GM12872 (cell line): ENCODE measurements at regions not wholly inside any gene's neighbourhood (a gene's known extent, or its start where the extent isn't known, plus 50 kb on each side); places are given as distances from the start of the nearest gene placed in this dataset.
A peak's percentile ranks its signal among the peaks of the same experiment; 100 is the strongest.

Experiments
- TF ChIP-seq, protein P1 (sequence below): IDR thresholded peaks from 3 replicates; pipeline ENCODE4 v1.5.1; 2011; ENCODE audit warnings: low read depth, mild to moderate bottlenecking, low read length, moderate library complexity; ENCODE audit not compliant: insufficient read depth

DNA sequence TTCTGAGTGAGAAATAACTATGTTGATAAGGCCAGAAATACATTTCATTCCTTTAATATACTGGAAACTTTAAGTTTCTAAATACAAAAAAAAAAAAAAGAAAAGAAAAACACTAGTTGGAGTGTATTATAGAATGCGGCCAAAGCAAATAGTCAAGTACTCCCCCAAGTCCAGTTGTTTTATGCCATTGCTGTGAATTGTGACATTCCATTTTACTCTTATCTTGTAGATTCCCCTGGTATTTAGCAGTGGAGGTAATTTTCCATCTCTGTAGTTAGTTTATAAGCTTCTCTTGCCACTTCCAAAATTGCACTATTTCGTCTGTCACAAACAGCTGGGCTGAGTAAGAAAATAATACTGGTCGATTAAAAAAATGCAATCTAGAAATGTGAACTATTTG lies 426.0 kb downstream of the PCDH18 start:
- TF ChIP-seq, protein P1, sequence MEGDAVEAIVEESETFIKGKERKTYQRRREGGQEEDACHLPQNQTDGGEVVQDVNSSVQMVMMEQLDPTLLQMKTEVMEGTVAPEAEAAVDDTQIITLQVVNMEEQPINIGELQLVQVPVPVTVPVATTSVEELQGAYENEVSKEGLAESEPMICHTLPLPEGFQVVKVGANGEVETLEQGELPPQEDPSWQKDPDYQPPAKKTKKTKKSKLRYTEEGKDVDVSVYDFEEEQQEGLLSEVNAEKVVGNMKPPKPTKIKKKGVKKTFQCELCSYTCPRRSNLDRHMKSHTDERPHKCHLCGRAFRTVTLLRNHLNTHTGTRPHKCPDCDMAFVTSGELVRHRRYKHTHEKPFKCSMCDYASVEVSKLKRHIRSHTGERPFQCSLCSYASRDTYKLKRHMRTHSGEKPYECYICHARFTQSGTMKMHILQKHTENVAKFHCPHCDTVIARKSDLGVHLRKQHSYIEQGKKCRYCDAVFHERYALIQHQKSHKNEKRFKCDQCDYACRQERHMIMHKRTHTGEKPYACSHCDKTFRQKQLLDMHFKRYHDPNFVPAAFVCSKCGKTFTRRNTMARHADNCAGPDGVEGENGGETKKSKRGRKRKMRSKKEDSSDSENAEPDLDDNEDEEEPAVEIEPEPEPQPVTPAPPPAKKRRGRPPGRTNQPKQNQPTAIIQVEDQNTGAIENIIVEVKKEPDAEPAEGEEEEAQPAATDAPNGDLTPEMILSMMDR = no peak

DNA sequence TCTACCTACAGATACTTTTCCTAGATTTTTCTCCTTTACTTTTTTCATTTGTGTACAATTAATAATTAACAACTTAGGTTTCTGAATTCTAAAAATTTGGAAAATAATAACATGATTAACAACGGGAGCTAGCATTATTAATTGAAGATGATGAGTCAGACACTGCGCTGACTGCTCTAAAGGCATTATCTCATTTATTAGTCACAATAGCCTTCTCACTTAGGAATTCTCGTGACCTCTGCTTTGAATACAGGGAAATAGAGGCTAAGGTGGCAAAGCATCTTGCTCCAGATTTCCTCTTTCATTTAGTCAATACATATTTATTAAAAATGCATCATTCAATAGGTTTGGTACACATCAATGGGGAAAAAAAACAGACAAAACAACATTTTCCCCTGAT lies 441.3 kb downstream of the PCDH18 start:
- TF ChIP-seq, protein P1 = no peak

DNA sequence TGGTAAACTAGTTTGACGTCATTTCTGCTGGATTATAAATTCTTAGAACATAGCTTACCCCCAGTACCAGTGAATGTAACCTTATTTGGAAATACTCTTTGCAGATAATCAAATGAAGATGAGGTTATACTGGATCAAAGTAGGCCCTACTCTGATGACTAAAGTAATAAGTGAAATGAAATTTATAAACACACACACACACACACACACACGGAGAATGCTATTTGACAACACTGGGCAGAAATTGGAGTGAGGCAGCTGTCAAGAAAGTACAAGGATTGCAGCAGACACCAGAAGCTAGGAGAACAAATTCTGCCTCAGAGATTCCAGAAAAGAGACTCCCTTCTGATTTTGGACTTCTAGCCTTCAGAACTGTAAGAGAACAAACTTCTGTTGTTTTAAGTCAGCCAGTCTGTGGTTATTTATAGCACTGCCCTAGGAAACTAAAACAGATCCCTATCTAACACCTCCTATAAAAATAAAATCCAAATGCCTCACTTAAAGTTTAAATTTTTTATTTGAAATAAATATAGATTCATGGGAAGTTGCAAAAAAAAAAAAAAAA lies 448.6 kb downstream of the PCDH18 start:
- TF ChIP-seq, protein P1 = no peak

DNA sequence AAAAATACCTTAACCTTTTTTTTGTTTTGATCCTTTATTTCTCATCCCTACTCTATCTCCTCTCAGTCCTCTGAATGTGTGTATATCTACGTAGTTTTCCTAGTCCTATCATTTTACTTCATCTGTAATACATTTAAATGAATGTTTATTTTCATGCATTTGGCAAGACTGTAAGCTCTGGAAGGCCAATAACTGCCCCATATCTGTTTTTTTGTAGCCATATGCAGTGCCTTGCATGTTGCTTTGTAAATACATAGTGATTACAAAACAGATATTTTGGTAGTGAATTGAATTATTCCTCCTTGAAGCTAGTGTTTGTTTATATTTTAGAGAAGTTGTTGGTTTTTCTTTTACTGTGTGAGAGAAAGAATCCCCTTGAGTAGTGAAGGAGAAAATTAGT lies 450.2 kb downstream of the PCDH18 start:
- TF ChIP-seq, protein P1 = no peak

DNA sequence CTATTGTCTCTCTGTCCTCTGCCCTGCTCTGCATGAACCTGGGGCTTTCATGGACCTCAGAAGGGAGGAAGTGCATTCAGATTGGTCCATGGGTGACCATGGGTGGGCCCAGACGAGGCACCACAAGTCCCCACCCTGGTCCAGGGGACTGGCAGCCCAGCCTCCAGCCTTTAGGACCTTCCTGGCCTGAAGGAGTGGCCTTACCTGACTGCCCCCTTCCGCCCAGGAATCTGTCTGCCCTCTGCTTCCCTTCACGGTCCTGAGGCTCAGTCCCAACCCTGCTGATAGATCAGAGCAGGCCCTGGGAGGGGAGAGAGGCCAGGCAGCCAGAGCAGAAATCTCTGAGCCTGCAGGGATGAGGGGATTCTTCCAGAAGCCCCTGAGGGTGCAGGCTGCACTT lies 455.4 kb downstream of the PCDH18 start:
- TF ChIP-seq, protein P1 = no peak

DNA sequence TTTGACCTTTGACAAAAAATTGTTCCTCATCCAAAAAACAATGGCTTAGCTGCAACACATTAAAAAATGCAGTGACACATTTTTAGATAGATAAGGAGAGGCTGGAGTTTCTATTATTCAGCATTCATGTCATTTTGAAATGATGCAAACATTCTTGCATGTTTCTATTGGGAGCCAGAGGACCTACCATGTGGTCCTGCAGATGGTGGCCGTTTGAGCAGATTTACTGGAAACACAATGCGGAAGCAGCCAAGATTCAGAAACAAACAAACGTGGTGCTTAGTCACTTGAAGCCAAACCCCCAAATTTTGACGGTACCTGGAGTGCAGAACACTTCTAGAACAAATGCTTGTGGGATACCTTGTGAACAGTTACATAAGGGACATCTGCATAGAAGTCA lies 456.7 kb downstream of the PCDH18 start:
- TF ChIP-seq, protein P1 = no peak

DNA sequence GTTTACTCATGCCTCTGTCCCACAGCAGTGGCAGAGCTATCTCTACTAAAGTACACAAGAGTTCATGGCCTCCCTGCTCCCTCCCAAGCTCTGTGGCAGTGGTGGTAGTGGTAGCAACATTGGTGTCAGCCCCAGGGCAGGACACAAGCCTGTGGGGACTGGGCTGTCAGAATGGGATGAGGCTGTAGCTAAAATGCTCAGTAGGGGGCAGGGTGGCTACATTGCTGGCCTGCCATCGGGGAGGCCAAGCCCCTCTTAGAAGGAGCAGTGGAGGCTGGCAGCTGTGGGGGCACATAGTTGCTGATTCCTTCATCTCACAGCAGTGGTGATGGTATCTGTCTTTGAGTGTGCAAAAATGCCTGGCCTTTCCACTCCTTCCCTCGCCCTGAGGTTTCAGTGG lies 461.7 kb downstream of the PCDH18 start:
- TF ChIP-seq, protein P1 = peak; percentile 15; the same call in 1 of the 3 replicates

DNA sequence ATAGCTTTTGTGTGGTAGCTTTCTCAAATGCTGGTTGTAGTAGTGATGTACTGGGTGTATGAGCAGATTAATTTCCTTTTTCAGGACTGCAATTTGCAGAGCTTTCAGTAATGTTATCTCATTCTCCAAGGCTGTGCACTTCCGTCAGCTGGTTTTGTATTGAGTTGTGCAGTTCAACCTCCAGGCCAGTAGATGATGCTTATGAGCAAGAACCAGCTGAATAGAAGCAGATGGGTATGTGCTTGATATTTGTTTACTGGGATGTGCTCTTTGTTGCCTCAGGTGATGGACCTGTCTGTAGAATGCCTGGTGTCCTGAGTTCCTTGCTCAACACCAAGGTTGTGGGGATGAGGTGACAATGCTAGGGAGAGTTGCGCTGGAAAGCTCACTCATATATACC lies 462.8 kb downstream of the PCDH18 start:
- TF ChIP-seq, protein P1 = peak; percentile 50; the same call in 2 of the 3 replicates
